Smooth muscle cell (in vitro differentiated cells): ENCODE measurements at regions not wholly inside any gene's neighbourhood (a gene's known extent, or its start where the extent isn't known, plus 50 kb on each side); places are given as distances from the start of the nearest gene placed in this dataset.

ENCODE experiments used
- DNase-seq: peaks from one replicate; lab custom pipeline; 2025; ENCODE audit not compliant: unreplicated experiment; lab: John Stamatoyannopoulos, UW
- H2AFZ ChIP-seq: fragments of 200-600 bp; sonication (generic); 2 replicates; pipeline ENCODE4 v1.6.0; 2016; ENCODE audit warnings: antibody characterized with exemption, low read depth, mild to moderate bottlenecking
- H3F3A ChIP-seq: fragments of 200-600 bp; sonication (generic); 2 replicates; pipeline ENCODE4 v1.6.0; 2017; ENCODE audit warnings: antibody characterized with exemption, low read depth
- H3K27ac ChIP-seq: fragments of 200-600 bp; sonication (generic); 2 replicates; pipeline ENCODE4 v1.5.1; 2016; ENCODE audit warnings: low read depth, mild to moderate bottlenecking
- H3K27me3 ChIP-seq: fragments of 200-600 bp; sonication (generic); 2 replicates; pipeline ENCODE4 v1.6.1; 2016; ENCODE audit warnings: low read depth, mild to moderate bottlenecking
- H3K36me3 ChIP-seq: fragments of 200-600 bp; sonication (generic); 2 replicates; pipeline ENCODE4 v1.5.1; 2016; ENCODE audit warnings: low read depth
- H3K4me1 ChIP-seq: fragments of 200-600 bp; sonication (generic); 2 replicates; pipeline ENCODE4 v1.5.1; 2016; ENCODE audit warnings: low read depth
- H3K4me2 ChIP-seq: fragments of 200-600 bp; sonication (generic); 2 replicates; pipeline ENCODE4 v1.6.0; 2016; ENCODE audit warnings: mild to moderate bottlenecking
- H3K4me3 ChIP-seq: fragments of 200-600 bp; sonication (generic); 2 replicates; pipeline ENCODE4 v1.5.1; 2016; ENCODE audit warnings: mild to moderate bottlenecking
- H3K79me2 ChIP-seq: fragments of 200-600 bp; sonication (generic); 2 replicates; pipeline ENCODE4 v1.6.0; 2016; ENCODE audit warnings: low read depth, mild to moderate bottlenecking
- H3K9ac ChIP-seq: fragments of 200-600 bp; sonication (generic); 2 replicates; pipeline ENCODE4 v1.6.0; 2016; ENCODE audit warnings: low read depth
- H3K9me3 ChIP-seq: fragments of 200-600 bp; sonication (generic); replicated peaks from 2 replicates; pipeline ENCODE4 v1.5.1; 2016; ENCODE audit warnings: low read depth
- H4K20me1 ChIP-seq: fragments of 200-600 bp; sonication (generic); 2 replicates; pipeline ENCODE4 v1.6.0; 2016; ENCODE audit warnings: low read depth
- CTCF ChIP-seq: fragments of 200-600 bp; sonication (generic); IDR thresholded peaks from 2 replicates; pipeline ENCODE4 v1.5.1; 2017; ENCODE audit warnings: borderline replicate concordance, mild to moderate bottlenecking, antibody characterized with exemption; ENCODE audit not compliant: insufficient read depth, poor library complexity, severe bottlenecking
- WGBS: methylation state at CpG from one replicate; pipeline ENCODE4 v1.1.7; 2016; ENCODE audit warnings: low lambda C conversion rate; 5-methylcytosine and 5-hydroxymethylcytosine counted together

- Histone ChIP-seq H3F3A (no peaks in the 10 kb centered on the region), H4K20me1 (no peaks in the 10 kb centered on the region), H2AFZ (no peak overlapping the region), H3K4me3 (no peak overlapping the region), H3K27me3 (no peaks in the 10 kb centered on the region), H3K79me2 (no peaks in the 10 kb centered on the region), H3K4me1 (no peaks in the 10 kb centered on the region), H3K27ac (no peak overlapping the region), H3K9me3 (no peaks in the 10 kb centered on the region), H3K36me3 (no peaks in the 10 kb centered on the region), H3K4me2 (no peak overlapping the region), H3K9ac (no peak overlapping the region)
- no peak for TF ChIP-seq CTCF
- 91% methylated on average over 2 of the region's 2 CpGs for WGBS
- no peak for DNase-seq
Observed at GRCh38 chr9:3675946-3676345, 150.1 kb upstream of the RFX3 start.

- no peak for DNase-seq
- Histone ChIP-seq H3K27me3 (no peaks in the 10 kb centered on the region), H3F3A (no peaks in the 10 kb centered on the region), H3K36me3 (no peaks in the 10 kb centered on the region), H3K79me2 (no peaks in the 10 kb centered on the region), H2AFZ (no peak overlapping the region), H3K9me3 (no peaks in the 10 kb centered on the region), H3K4me3 (no peak overlapping the region), H3K27ac (no peak overlapping the region), H4K20me1 (no peaks in the 10 kb centered on the region), H3K4me2 (no peak overlapping the region), H3K4me1 (no peaks in the 10 kb centered on the region), H3K9ac (no peak overlapping the region)
- TF ChIP-seq CTCF: no peak
- WGBS: 63% methylated on average over 5 of the region's 5 CpGs
Observed at GRCh38 chr9:3674561-3674960, 148.8 kb upstream of the RFX3 start.

DNA sequence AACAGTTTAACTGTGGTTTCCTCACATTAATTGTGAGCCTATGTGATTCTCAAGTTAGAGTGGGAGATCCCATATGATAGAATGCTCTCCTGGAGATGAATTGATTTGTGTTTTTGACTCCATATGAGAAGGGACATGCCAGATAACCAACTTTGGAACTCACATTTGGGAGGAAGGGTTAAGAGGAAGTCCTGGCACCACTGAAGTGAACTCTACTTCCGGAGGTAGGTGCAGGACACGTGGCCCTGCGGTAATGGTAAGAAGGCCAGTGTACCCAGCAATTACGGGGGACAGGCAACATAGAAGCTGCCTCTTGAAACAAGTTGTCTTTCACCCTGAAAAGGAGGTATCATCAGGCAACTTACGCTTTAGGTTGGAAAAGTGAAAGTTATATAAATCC, 146.6 kb upstream of the RFX3 start:
- H3K27me3 ChIP-seq: no peaks in the 10 kb centered on the region
- no peak for DNase-seq
- H3K27ac ChIP-seq: no peak overlapping the region
- H3K4me3 ChIP-seq: no peak overlapping the region
- H3K9ac ChIP-seq: no peak overlapping the region
- 98% methylated on average over 5 of the region's 5 CpGs for WGBS
- H2AFZ ChIP-seq: no peak overlapping the region
- TF ChIP-seq CTCF: no peak
- H3F3A ChIP-seq: no peaks in the 10 kb centered on the region
- H3K4me2 ChIP-seq: no peak overlapping the region
- H3K79me2 ChIP-seq: no peaks in the 10 kb centered on the region
- H3K4me1 ChIP-seq: no peaks in the 10 kb centered on the region
- H3K36me3 ChIP-seq: no peaks in the 10 kb centered on the region
- H4K20me1 ChIP-seq: no peaks in the 10 kb centered on the region
- H3K9me3 ChIP-seq: no peaks in the 10 kb centered on the region

DNA sequence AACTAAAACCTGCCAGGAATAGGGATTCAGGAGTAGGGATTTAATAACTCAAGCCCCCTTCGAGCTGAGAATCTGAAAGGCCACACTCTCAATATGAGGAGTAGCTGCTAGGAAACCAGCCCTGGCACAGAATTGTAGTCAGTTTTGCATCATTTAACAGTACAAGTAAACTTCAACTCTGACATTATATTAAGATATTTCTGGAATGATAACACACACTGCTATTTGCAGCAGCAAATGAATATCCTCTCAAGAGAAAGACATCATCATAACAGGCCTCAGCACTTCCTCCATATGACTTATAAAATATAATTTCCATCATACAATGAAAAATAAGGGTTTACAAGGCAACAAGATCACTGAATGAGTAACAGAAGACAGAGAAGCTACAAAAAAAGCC, 138.2 kb upstream of the RFX3 start:
- no peaks in the 10 kb centered on the region for H3K36me3 ChIP-seq
- no peaks in the 10 kb centered on the region for H4K20me1 ChIP-seq
- no peak for TF ChIP-seq CTCF
- no peaks in the 10 kb centered on the region for H3F3A ChIP-seq
- no peak overlapping the region for H3K4me3 ChIP-seq
- no peaks in the 10 kb centered on the region for H3K9me3 ChIP-seq
- DNase-seq: no peak
- H3K4me2 ChIP-seq: no peak overlapping the region
- H3K27ac ChIP-seq: no peak overlapping the region
- H2AFZ ChIP-seq: no peak overlapping the region
- WGBS: 81% methylated on average over 1 of the region's 1 CpG
- no peaks in the 10 kb centered on the region for H3K79me2 ChIP-seq
- peaks cover 4% of the 10 kb centered on the region for H3K4me1 ChIP-seq
- no peak overlapping the region for H3K9ac ChIP-seq
- H3K27me3 ChIP-seq: no peaks in the 10 kb centered on the region
